GM12864 (cell line): ENCODE measurements at regions not wholly inside any gene's neighbourhood (a gene's known extent, or its start where the extent isn't known, plus 50 kb on each side); places are given as distances from the start of the nearest gene placed in this dataset.

Experiments
- DNase-seq: peaks from one replicate; pipeline ENCODE4 v3.0.0-alpha.2; 2011; ENCODE audit warnings: low read depth
- H3K4me3 ChIP-seq: 2 replicates; pipeline ENCODE4 v1.5.1; 2011; ENCODE audit warnings: mild to moderate bottlenecking, low read depth, low read length, control low read depth
- TF ChIP-seq, protein P1 (sequence below): IDR thresholded peaks from 2 replicates; pipeline ENCODE4 v1.5.1; 2011; ENCODE audit warnings: low read depth, mild to moderate bottlenecking, moderate library complexity, low read length, control low read depth, inconsistent platforms; ENCODE audit errors: missing control alignments

- TF ChIP-seq, protein P1, sequence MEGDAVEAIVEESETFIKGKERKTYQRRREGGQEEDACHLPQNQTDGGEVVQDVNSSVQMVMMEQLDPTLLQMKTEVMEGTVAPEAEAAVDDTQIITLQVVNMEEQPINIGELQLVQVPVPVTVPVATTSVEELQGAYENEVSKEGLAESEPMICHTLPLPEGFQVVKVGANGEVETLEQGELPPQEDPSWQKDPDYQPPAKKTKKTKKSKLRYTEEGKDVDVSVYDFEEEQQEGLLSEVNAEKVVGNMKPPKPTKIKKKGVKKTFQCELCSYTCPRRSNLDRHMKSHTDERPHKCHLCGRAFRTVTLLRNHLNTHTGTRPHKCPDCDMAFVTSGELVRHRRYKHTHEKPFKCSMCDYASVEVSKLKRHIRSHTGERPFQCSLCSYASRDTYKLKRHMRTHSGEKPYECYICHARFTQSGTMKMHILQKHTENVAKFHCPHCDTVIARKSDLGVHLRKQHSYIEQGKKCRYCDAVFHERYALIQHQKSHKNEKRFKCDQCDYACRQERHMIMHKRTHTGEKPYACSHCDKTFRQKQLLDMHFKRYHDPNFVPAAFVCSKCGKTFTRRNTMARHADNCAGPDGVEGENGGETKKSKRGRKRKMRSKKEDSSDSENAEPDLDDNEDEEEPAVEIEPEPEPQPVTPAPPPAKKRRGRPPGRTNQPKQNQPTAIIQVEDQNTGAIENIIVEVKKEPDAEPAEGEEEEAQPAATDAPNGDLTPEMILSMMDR = no peak
- no peak overlapping the region for H3K4me3 ChIP-seq
- DNase-seq = no peak
These were observed 453.2 kb upstream of the PROK2 start for GRCh38 chr3:72238010-72238691.

- TF ChIP-seq, protein P1 = no peak
- DNase-seq = no peak
- no peak overlapping the region for H3K4me3 ChIP-seq
These were observed 452.7 kb upstream of the PROK2 start for GRCh38 chr3:72237679-72238009.

DNA sequence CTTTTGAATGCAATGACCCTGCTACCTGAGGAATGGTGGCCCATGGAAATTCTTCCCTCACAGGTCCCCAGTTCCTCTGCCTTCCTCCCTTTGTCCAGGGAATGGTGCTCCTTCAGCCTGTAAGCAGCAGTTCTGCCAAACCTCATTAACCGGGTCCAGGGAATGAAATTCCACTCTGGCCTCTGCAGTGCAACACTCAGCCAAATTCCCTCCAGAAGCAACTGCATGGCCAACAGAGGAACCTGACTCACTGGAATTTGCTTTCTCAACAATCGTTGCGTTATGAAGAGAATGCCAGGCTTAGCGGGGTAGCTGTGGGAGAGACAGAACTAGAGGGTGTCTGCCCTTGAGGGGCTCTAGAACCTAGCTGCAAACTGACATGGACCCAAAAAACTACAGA, 449.4 kb upstream of the PROK2 start:
- TF ChIP-seq, protein P1 = no peak
- H3K4me3 ChIP-seq = no peak overlapping the region
- no peak for DNase-seq

- DNase-seq = no peak
- TF ChIP-seq, protein P1 = no peak
- no peak overlapping the region for H3K4me3 ChIP-seq
These were observed 448.6 kb upstream of the PROK2 start for GRCh38 chr3:72233571-72233970.

- TF ChIP-seq, protein P1 = peak; percentile 26
- no peak for DNase-seq
- no peak overlapping the region for H3K4me3 ChIP-seq
These were observed 447.8 kb upstream of the PROK2 start for GRCh38 chr3:72232777-72233176.

DNA sequence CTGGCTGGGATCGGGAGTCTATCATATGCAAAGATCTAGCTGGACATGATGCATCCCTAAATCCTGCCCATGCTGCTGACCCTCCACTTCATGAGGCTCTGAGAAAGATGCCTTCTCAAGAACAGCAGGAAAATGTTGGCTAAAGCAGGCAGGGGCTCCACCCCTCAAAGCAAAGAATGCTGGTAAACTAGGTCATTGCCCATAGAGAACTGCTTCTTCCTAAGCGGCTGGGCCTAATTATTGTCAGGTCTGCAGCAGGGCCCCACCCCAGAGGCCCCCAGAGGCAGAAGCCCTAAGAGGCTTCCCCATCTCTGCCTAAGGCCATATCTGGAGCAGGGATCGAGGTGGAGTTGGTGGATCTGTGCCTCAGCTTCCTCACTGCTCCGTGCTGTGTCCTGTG, 447.4 kb upstream of the PROK2 start:
- TF ChIP-seq, protein P1 = no peak
- H3K4me3 ChIP-seq = no peak overlapping the region

More for the DNA sequence above, 447.4 kb upstream of the PROK2 start:
- DNase-seq = no peak
